Testis (tissue), 2 donors: ENCODE measurements at regions not wholly inside any gene's neighbourhood (a gene's known extent, or its start where the extent isn't known, plus 50 kb on each side); places are given as distances from the start of the nearest gene placed in this dataset.

Experiments used
- DNase-seq: peaks from one replicate; pipeline ENCODE4 v3.0.0-alpha.2; 2019
- H3K27ac ChIP-seq, 2 donors: fragments of 200-600 bp; sonication (generic); one replicate each; pipeline ENCODE4 v1.5.1; 2019
- H3K27me3 ChIP-seq: fragments of 200-600 bp; sonication (generic); one replicate; pipeline ENCODE4 v1.5.1; 2019
- H3K36me3 ChIP-seq: fragments of 200-600 bp; sonication (generic); one replicate; pipeline ENCODE4 v1.5.1; 2017; ENCODE audit warnings: low read depth; ENCODE audit errors: missing control alignments
- H3K4me1 ChIP-seq: fragments of 200-600 bp; sonication (generic); one replicate; pipeline ENCODE4 v1.5.1; 2019
- H3K4me3 ChIP-seq, 2 donors: fragments of 200-600 bp; sonication (generic); one replicate each; pipeline ENCODE4 v1.5.1; 2017 to 2019
- H3K9me3 ChIP-seq: fragments of 200-600 bp; sonication (generic); one replicate; pipeline ENCODE4 v1.5.1; 2017
- CTCF ChIP-seq, 3 experiments: fragments of 450-650 bp in 2 of 3; fragments of 200-600 bp in 1 of 3; sonication (generic) in 1 of 3; IDR thresholded peaks; one replicate each; pipeline ENCODE4 v1.5.1; 2016 to 2019; ENCODE audit warnings: antibody characterized with exemption in 3 of 3, mild to moderate bottlenecking in 2 of 3, moderate library complexity in 1 of 3
- POLR2A ChIP-seq: fragments of 450-650 bp; IDR thresholded peaks from one replicate; pipeline ENCODE4 v1.6.1; 2017; ENCODE audit warnings: antibody characterized with exemption, mild to moderate bottlenecking, moderate library complexity
- WGBS, 2 donors: methylation state at CpG; one replicate each; pipeline ENCODE4 v1.1.5; 2018; 5-methylcytosine and 5-hydroxymethylcytosine counted together
- intact Hi-C: fragments of 100-400 bp; cut with DNase I; formaldehyde crosslinking; loops from one replicate; pipeline ENCODE4 v1.15.1; 2023; ENCODE audit warnings: low total_unique reads

GRCh38 chr21:27060190-27060589 is 93.3 kb upstream of the ADAMTS5 start:
- WGBS, 2 donors = 94 to 100% methylated on average over 2 of the region's 2 CpGs
- Histone ChIP-seq H3K9me3 (no peaks in the 10 kb centered on the region), H3K27me3 (no peaks in the 10 kb centered on the region), H3K4me1 (no peaks in the 10 kb centered on the region), H3K27ac (no peak overlapping the region), H3K4me3 (no peak overlapping the region), H3K36me3 (no peaks in the 10 kb centered on the region)
- DNase-seq = no peak
- no peak for TF ChIP-seq CTCF (IDR thresholded peaks at IDR 0.05)
- no peak for TF ChIP-seq POLR2A
- intact Hi-C loops = no loop called here

- Histone ChIP-seq H3K4me1 (no peaks in the 10 kb centered on the region), H3K36me3 (no peaks in the 10 kb centered on the region), H3K4me3 (no peak overlapping the region), H3K9me3 (no peaks in the 10 kb centered on the region), H3K27ac (no peak overlapping the region), H3K27me3 (no peaks in the 10 kb centered on the region)
- intact Hi-C loops = no loop called here
- DNase-seq = no peak
- TF ChIP-seq CTCF (IDR thresholded peaks at IDR 0.05) (no peak), POLR2A (no peak)
- 94 to 96% methylated on average over 2 of the region's 2 CpGs for WGBS, 2 donors
Observed at GRCh38 chr21:27058673-27059605, 92.1 kb upstream of the ADAMTS5 start.

- DNase-seq = no peak
- H3K27me3 ChIP-seq = no peaks in the 10 kb centered on the region
- no peak for TF ChIP-seq CTCF (IDR thresholded peaks at IDR 0.05)
- TF ChIP-seq POLR2A = no peak
- H3K4me1 ChIP-seq = no peaks in the 10 kb centered on the region
- intact Hi-C loops = no loop called here
- no peaks in the 10 kb centered on the region for H3K9me3 ChIP-seq
- H3K36me3 ChIP-seq = no peaks in the 10 kb centered on the region
- no peak overlapping the region for H3K4me3 ChIP-seq
- H3K27ac ChIP-seq = no peak overlapping the region
- WGBS, 2 donors = 96% methylated on average over 1 of the region's 1 CpG
Observed at GRCh38 chr21:27057997-27058396, 91.1 kb upstream of the ADAMTS5 start.

- no peaks in the 10 kb centered on the region for H3K9me3 ChIP-seq
- no peaks in the 10 kb centered on the region for H3K27me3 ChIP-seq
- no peak for DNase-seq
- no peak overlapping the region for H3K27ac ChIP-seq
- no peak overlapping the region for H3K4me3 ChIP-seq
- no peaks in the 10 kb centered on the region for H3K4me1 ChIP-seq
- H3K36me3 ChIP-seq = no peaks in the 10 kb centered on the region
- TF ChIP-seq CTCF (IDR thresholded peaks at IDR 0.05) (no peak), POLR2A (no peak)
- intact Hi-C loops = no loop called here
Observed at GRCh38 chr21:27047658-27048314, 80.9 kb upstream of the ADAMTS5 start.
